Progenitor cell of endocrine pancreas (in vitro differentiated cells): ENCODE measurements at regions not wholly inside any gene's neighbourhood (a gene's known extent, or its start where the extent isn't known, plus 50 kb on each side); places are given as distances from the start of the nearest gene placed in this dataset.

Experiments used
- DNase-seq: peaks from one replicate; pipeline ENCODE4 v3.0.0; 2021; ENCODE audit warnings: low spot score; ENCODE audit not compliant: unreplicated experiment
- H3K27ac Mint-ChIP-seq: 2 replicates; pipeline ENCODE4 v1.8.0; 2021; ENCODE audit warnings: mild to moderate bottlenecking, moderate library complexity, mixed read lengths
- H3K27me3 Mint-ChIP-seq: 2 replicates; pipeline ENCODE4 v1.8.0; 2021; ENCODE audit warnings: mixed read lengths
- H3K36me3 Mint-ChIP-seq: 2 replicates; pipeline ENCODE4 v1.8.0; 2022; ENCODE audit warnings: mixed read lengths; ENCODE audit not compliant: insufficient read depth
- H3K4me1 Mint-ChIP-seq: 2 replicates; pipeline ENCODE4 v1.8.0; 2021; ENCODE audit warnings: low read depth, mixed read lengths
- H3K4me3 Mint-ChIP-seq: 2 replicates; pipeline ENCODE4 v1.8.0; 2021; ENCODE audit warnings: low read depth, mild to moderate bottlenecking, moderate library complexity, mixed read lengths
- H3K9me3 Mint-ChIP-seq: 2 replicates; pipeline ENCODE4 v1.8.0; 2021; ENCODE audit warnings: low read depth, mixed read lengths
- TF ChIP-seq, protein P1 (sequence below): fragments of 200-600 bp; sonication (generic); IDR thresholded peaks from one replicate; pipeline ENCODE4 v1.5.0; 2021; ENCODE audit warnings: antibody characterized with exemption, mild to moderate bottlenecking; ENCODE audit not compliant: unreplicated experiment

- no peak overlapping the region for H3K4me3 Mint-ChIP-seq
- H3K27me3 Mint-ChIP-seq = no peaks in the 10 kb centered on the region
- peaks cover 1% of the 10 kb centered on the region for H3K36me3 Mint-ChIP-seq
- H3K9me3 Mint-ChIP-seq = peaks cover 3% of the 10 kb centered on the region
- H3K4me1 Mint-ChIP-seq = peaks cover 20% of the 10 kb centered on the region
- DNase-seq = no peak
- TF ChIP-seq, protein P1, sequence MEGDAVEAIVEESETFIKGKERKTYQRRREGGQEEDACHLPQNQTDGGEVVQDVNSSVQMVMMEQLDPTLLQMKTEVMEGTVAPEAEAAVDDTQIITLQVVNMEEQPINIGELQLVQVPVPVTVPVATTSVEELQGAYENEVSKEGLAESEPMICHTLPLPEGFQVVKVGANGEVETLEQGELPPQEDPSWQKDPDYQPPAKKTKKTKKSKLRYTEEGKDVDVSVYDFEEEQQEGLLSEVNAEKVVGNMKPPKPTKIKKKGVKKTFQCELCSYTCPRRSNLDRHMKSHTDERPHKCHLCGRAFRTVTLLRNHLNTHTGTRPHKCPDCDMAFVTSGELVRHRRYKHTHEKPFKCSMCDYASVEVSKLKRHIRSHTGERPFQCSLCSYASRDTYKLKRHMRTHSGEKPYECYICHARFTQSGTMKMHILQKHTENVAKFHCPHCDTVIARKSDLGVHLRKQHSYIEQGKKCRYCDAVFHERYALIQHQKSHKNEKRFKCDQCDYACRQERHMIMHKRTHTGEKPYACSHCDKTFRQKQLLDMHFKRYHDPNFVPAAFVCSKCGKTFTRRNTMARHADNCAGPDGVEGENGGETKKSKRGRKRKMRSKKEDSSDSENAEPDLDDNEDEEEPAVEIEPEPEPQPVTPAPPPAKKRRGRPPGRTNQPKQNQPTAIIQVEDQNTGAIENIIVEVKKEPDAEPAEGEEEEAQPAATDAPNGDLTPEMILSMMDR = no peak
- H3K27ac Mint-ChIP-seq = peak overlapping the region; percentile 69
These were observed 209.7 kb upstream of the ATP2B1 start for GRCh38 chr12:89918172-89918846.

DNA sequence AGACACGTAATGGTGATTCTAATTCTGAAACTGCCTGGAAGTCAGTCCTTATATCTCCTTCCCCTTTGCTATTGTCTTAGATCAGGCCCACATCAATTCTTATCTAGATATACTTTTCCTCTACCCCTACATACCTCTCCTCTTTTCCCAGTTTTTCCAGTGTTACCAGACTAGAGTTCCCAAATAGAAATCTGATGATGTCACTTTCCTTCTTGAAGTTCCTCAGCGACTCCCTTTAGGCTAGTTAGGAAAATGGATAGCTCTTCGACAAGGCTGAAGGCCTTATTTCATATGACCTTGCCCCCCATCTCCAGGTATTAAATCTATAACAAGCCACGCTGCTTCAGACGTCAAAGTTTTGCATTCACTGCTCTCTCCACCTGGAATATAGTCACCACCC lies 201.1 kb upstream of the ATP2B1 start:
- H3K36me3 Mint-ChIP-seq = peaks cover 2% of the 10 kb centered on the region
- no peak overlapping the region for H3K27ac Mint-ChIP-seq
- peaks cover 12% of the 10 kb centered on the region for H3K9me3 Mint-ChIP-seq
- no peaks in the 10 kb centered on the region for H3K4me1 Mint-ChIP-seq
- TF ChIP-seq, protein P1 = no peak
- no peak for DNase-seq
- H3K27me3 Mint-ChIP-seq = peaks cover 4% of the 10 kb centered on the region
- H3K4me3 Mint-ChIP-seq = no peak overlapping the region

- no peaks in the 10 kb centered on the region for H3K4me1 Mint-ChIP-seq
- no peak overlapping the region for H3K4me3 Mint-ChIP-seq
- no peaks in the 10 kb centered on the region for H3K36me3 Mint-ChIP-seq
- no peak overlapping the region for H3K27ac Mint-ChIP-seq
- peaks cover 9% of the 10 kb centered on the region for H3K9me3 Mint-ChIP-seq
- TF ChIP-seq, protein P1 = no peak
- peaks cover 4% of the 10 kb centered on the region for H3K27me3 Mint-ChIP-seq
- DNase-seq = no peak
These were observed 199.0 kb upstream of the ATP2B1 start for GRCh38 chr12:89907659-89908058.

DNA sequence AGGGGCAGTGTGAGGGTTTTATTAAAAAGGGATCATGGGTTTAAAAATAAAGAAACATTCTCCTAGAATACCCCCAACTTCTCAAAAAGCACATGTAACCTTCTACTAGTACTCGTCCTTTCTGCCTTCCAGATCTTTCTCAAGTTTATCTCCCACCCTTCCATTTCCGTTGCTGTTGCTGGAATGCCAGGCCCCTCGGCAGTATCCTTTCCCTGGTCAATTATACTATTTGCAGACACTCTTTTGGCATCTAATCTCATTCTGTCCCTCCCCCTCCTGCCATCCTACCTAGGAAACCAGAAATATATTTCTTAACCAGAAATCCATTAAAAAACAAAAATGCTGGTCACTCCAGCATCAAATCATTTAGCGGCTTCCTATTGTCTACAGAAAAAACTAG lies 198.2 kb upstream of the ATP2B1 start:
- Mint-ChIP-seq H3K9me3 (peaks cover 5% of the 10 kb centered on the region), H3K27ac (no peak overlapping the region), H3K4me3 (no peak overlapping the region), H3K4me1 (peaks cover 2% of the 10 kb centered on the region), H3K27me3 (peaks cover 4% of the 10 kb centered on the region), H3K36me3 (no peaks in the 10 kb centered on the region)
- no peak for DNase-seq
- TF ChIP-seq, protein P1 = no peak

DNA sequence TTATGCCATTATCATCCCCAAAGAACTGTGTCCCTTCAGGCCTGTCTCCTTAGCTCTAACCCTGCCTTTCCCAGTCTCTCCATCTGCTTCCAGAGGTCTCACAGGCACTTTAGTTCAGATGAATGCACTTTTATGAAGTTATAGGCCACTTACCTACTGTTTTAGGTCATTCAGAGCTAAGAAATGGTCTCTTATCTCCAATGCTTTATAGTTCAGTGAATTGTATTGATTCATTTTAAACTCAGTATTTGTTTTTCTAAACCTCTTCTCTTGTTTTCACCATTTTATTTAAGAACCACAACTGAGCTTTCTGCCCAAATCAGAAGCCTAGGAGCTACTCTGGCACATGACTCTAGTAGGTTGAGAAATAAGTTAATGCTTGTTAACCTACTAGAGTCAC lies 197.5 kb upstream of the ATP2B1 start:
- Mint-ChIP-seq H3K27ac (no peak overlapping the region), H3K4me1 (peaks cover 7% of the 10 kb centered on the region), H3K27me3 (peaks cover 4% of the 10 kb centered on the region), H3K36me3 (no peaks in the 10 kb centered on the region), H3K9me3 (peaks cover 5% of the 10 kb centered on the region), H3K4me3 (no peak overlapping the region)
- TF ChIP-seq, protein P1 = no peak
- DNase-seq = no peak
